Endodermal cell (in vitro differentiated cells): ENCODE measurements at regions not wholly inside any gene's neighbourhood (a gene's known extent, or its start where the extent isn't known, plus 50 kb on each side); places are given as distances from the start of the nearest gene placed in this dataset.

Experiments
- DNase-seq: peaks from one replicate; pipeline ENCODE4 v3.0.0-alpha.2; 2017
- H3K27ac ChIP-seq: 2 replicates; pipeline ENCODE4 v1.5.1; 2013; ENCODE audit warnings: mild to moderate bottlenecking, low read depth, low read length, moderate library complexity
- H3K27me3 ChIP-seq: 2 replicates; pipeline ENCODE4 v1.6.1; 2013; ENCODE audit warnings: mild to moderate bottlenecking, low read length, moderate library complexity; ENCODE audit not compliant: insufficient read depth, control insufficient read depth, poor library complexity, severe bottlenecking
- H3K36me3 ChIP-seq: 2 replicates; pipeline ENCODE4 v1.7.0; 2013; ENCODE audit warnings: mild to moderate bottlenecking, low read length, moderate library complexity; ENCODE audit not compliant: control insufficient read depth, insufficient read depth
- H3K4me1 ChIP-seq: one replicate; pipeline ENCODE4 v1.7.0; 2013; ENCODE audit warnings: low read length; ENCODE audit not compliant: control insufficient read depth, insufficient read depth
- H3K4me3 ChIP-seq: 2 replicates; pipeline ENCODE4 v1.5.1; 2013; ENCODE audit warnings: mild to moderate bottlenecking, low read length, moderate library complexity
- H3K9ac ChIP-seq: 2 replicates; pipeline ENCODE4 v1.6.1; 2013; ENCODE audit warnings: mild to moderate bottlenecking, low read length, moderate library complexity; ENCODE audit not compliant: poor library complexity, severe bottlenecking; ENCODE audit errors: extremely low read depth
- H3K9me3 ChIP-seq: 2 replicates; pipeline ENCODE4 v1.6.1; 2013; ENCODE audit warnings: mild to moderate bottlenecking, low read length, moderate library complexity; ENCODE audit not compliant: control insufficient read depth
- H3K27ac Mint-ChIP-seq: 2 replicates; pipeline ENCODE4 v1.8.0; 2020; ENCODE audit warnings: mixed read lengths
- H3K27me3 Mint-ChIP-seq: 2 replicates; pipeline ENCODE4 v1.8.0; 2021; ENCODE audit warnings: mild to moderate bottlenecking, mixed read lengths; ENCODE audit not compliant: insufficient read depth
- H3K36me3 Mint-ChIP-seq: 2 replicates; pipeline ENCODE4 v1.8.0; 2020; ENCODE audit warnings: low read depth, mixed read lengths
- H3K4me1 Mint-ChIP-seq: 2 replicates; pipeline ENCODE4 v1.8.0; 2020; ENCODE audit warnings: mixed read lengths
- H3K4me3 Mint-ChIP-seq: 2 replicates; pipeline ENCODE4 v1.8.0; 2020; ENCODE audit warnings: mild to moderate bottlenecking, moderate library complexity, mixed read lengths
- H3K9me3 Mint-ChIP-seq: 2 replicates; pipeline ENCODE4 v1.8.0; 2020; ENCODE audit warnings: mild to moderate bottlenecking, mixed read lengths
- CTCF ChIP-seq: fragments of 200-600 bp; sonication (generic); conservative IDR thresholded peaks from 2 replicates; pipeline ENCODE4 v1.5.0; 2021; ENCODE audit warnings: antibody characterized with exemption, mild to moderate bottlenecking
- WGBS, 2 experiments: methylation state at CpG; one replicate each; pipeline versions ENCODE4 v1.1.5 to v1.1.7; 2013; ENCODE audit warnings: missing lambda C conversion rate in 2 of 2, mixed read lengths in 1 of 2; ENCODE audit not compliant: insufficient coverage in 1 of 2, insufficient read length in 1 of 2; 5-methylcytosine and 5-hydroxymethylcytosine counted together

GRCh38 chr4:19961091-19961490 lies 290.6 kb upstream of the SLIT2 start:
- Histone ChIP-seq H3K9me3 (peaks cover under 1% of the 10 kb centered on the region), H3K9ac (no peak overlapping the region), H3K4me1 (no peaks in the 10 kb centered on the region), H3K36me3 (no peaks in the 10 kb centered on the region), H3K4me3 (no peak overlapping the region), H3K27me3 (no peaks in the 10 kb centered on the region), H3K27ac (no peak overlapping the region)
- H3K27me3 Mint-ChIP-seq = no peaks in the 10 kb centered on the region
- H3K36me3 Mint-ChIP-seq = no peaks in the 10 kb centered on the region
- no peak overlapping the region for H3K4me3 Mint-ChIP-seq
- H3K27ac Mint-ChIP-seq = no peak overlapping the region
- WGBS, 2 experiments = 80 to 94% methylated on average over 1 of the region's 1 CpG
- DNase-seq = no peak
- H3K4me1 Mint-ChIP-seq = no peaks in the 10 kb centered on the region
- H3K9me3 Mint-ChIP-seq = peaks cover 9% of the 10 kb centered on the region
- TF ChIP-seq CTCF = no peak

GRCh38 chr4:19958848-19959247 lies 292.9 kb upstream of the SLIT2 start:
- H3K9me3 ChIP-seq = no peaks in the 10 kb centered on the region
- Mint-ChIP-seq H3K36me3 (no peaks in the 10 kb centered on the region), H3K4me1 (no peaks in the 10 kb centered on the region), H3K4me3 (no peak overlapping the region), H3K9me3 (no peaks in the 10 kb centered on the region), H3K27ac (no peak overlapping the region), H3K27me3 (no peaks in the 10 kb centered on the region)
- 75 to 84% methylated on average over 1 of the region's 2 CpGs for WGBS, 2 experiments
- H3K27ac ChIP-seq = no peak overlapping the region
- DNase-seq = no peak
- no peaks in the 10 kb centered on the region for H3K4me1 ChIP-seq
- no peaks in the 10 kb centered on the region for H3K27me3 ChIP-seq
- TF ChIP-seq CTCF = no peak
- H3K9ac ChIP-seq = no peak overlapping the region
- no peaks in the 10 kb centered on the region for H3K36me3 ChIP-seq
- H3K4me3 ChIP-seq = no peak overlapping the region

- Histone ChIP-seq H3K36me3 (no peaks in the 10 kb centered on the region), H3K4me3 (no peak overlapping the region), H3K27ac (no peak overlapping the region), H3K9ac (no peak overlapping the region), H3K4me1 (peaks cover 12% of the 10 kb centered on the region), H3K9me3 (no peaks in the 10 kb centered on the region), H3K27me3 (no peaks in the 10 kb centered on the region)
- Mint-ChIP-seq H3K4me1 (peaks cover 23% of the 10 kb centered on the region), H3K9me3 (peaks cover 3% of the 10 kb centered on the region), H3K36me3 (no peaks in the 10 kb centered on the region), H3K4me3 (no peak overlapping the region), H3K27me3 (no peaks in the 10 kb centered on the region), H3K27ac (no peak overlapping the region)
- no peak for TF ChIP-seq CTCF
- WGBS, 2 experiments = 67% methylated on average over 1 of the region's 1 CpG; no CpG with 5 or more reads in 1 of the 2 experiments
- DNase-seq = no peak
Measured at GRCh38 chr4:19947349-19947748, 304.4 kb upstream of the SLIT2 start.
